GM23338 (cell line): ENCODE measurements at regions not wholly inside any gene's neighbourhood (a gene's known extent, or its start where the extent isn't known, plus 50 kb on each side); places are given as distances from the start of the nearest gene placed in this dataset.

Source experiments
- CREB1 ChIP-seq: fragments of 250-450 bp; sonication (Bioruptor Pico); IDR thresholded peaks from 2 replicates; pipeline ENCODE4 v1.5.0; 2020; ENCODE audit warnings: low read depth, mild to moderate bottlenecking, moderate library complexity
- EZH2 ChIP-seq: fragments of 200-600 bp; sonication (generic); IDR thresholded peaks from one replicate; pipeline ENCODE4 v1.8.0; 2017; ENCODE audit warnings: antibody characterized with exemption, mild to moderate bottlenecking, low read depth; ENCODE audit not compliant: unreplicated experiment
- EZH2phosphoT487 ChIP-seq: fragments of 200-600 bp; sonication (generic); IDR thresholded peaks from one replicate; pipeline ENCODE4 v1.8.1; 2018; ENCODE audit warnings: antibody characterized with exemption; ENCODE audit not compliant: unreplicated experiment
- TF ChIP-seq, protein P1 (sequence below), 2 experiments: fragments of 200-600 bp in 1 of 2; sonication (generic) in 1 of 2; conservative IDR thresholded peaks; 2 replicates each; pipeline versions ENCODE4 v1.5.1 to v1.6.1; 2016 to 2017; ENCODE audit warnings: antibody characterized with exemption in 2 of 2, low read depth in 2 of 2, mild to moderate bottlenecking in 2 of 2, moderate library complexity in 1 of 2
- TF ChIP-seq, protein P2 (sequence below): IDR thresholded peaks from one replicate; pipeline ENCODE4 v1.6.1; 2018; ENCODE audit warnings: antibody characterized with exemption; ENCODE audit not compliant: unreplicated experiment

DNA sequence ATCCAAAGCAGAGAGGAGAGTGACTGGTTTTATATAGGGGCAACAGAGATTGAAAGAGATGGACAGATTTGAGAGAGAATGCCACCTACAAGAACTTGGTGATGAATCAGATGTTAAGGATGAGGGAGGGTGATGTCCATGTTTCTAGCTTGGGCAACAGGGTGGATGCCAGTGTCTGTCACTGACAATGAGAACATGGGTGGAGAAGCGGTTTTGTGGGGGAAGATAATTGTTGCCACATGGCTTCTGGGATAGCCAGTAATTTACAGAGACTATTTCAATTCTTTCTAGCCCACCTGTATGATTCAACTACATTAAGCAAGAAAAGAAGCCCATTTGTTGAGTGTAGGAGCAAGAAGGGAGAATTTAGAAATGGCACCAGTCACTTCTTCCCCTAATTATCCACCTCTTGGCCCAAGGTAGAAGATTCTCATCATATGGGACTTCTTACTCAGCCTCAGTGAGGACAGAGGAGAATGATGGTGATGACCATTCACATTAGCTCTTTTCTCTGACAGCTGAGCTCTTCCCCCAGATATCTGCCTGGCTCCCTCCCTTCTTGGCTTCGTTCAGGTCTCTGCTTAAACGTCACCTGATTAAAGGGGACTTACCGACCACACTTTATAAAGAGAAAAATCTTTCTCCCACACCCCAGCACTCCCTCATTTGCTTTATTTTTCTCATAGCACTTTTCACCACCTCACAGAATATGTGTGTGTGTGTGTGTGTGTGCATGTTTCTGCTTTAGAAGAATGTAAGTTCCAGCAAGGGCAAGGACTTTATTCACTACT lies 117.8 kb downstream of the DUSP6 start:
- TF ChIP-seq, protein P1, sequence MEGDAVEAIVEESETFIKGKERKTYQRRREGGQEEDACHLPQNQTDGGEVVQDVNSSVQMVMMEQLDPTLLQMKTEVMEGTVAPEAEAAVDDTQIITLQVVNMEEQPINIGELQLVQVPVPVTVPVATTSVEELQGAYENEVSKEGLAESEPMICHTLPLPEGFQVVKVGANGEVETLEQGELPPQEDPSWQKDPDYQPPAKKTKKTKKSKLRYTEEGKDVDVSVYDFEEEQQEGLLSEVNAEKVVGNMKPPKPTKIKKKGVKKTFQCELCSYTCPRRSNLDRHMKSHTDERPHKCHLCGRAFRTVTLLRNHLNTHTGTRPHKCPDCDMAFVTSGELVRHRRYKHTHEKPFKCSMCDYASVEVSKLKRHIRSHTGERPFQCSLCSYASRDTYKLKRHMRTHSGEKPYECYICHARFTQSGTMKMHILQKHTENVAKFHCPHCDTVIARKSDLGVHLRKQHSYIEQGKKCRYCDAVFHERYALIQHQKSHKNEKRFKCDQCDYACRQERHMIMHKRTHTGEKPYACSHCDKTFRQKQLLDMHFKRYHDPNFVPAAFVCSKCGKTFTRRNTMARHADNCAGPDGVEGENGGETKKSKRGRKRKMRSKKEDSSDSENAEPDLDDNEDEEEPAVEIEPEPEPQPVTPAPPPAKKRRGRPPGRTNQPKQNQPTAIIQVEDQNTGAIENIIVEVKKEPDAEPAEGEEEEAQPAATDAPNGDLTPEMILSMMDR (conservative IDR thresholded peaks at IDR 0.05; ENCODE audit: low read depth in 2 of 2), result no peak
- TF ChIP-seq EZH2phosphoT487, result no peak
- no peak for TF ChIP-seq EZH2
- TF ChIP-seq, protein P2, sequence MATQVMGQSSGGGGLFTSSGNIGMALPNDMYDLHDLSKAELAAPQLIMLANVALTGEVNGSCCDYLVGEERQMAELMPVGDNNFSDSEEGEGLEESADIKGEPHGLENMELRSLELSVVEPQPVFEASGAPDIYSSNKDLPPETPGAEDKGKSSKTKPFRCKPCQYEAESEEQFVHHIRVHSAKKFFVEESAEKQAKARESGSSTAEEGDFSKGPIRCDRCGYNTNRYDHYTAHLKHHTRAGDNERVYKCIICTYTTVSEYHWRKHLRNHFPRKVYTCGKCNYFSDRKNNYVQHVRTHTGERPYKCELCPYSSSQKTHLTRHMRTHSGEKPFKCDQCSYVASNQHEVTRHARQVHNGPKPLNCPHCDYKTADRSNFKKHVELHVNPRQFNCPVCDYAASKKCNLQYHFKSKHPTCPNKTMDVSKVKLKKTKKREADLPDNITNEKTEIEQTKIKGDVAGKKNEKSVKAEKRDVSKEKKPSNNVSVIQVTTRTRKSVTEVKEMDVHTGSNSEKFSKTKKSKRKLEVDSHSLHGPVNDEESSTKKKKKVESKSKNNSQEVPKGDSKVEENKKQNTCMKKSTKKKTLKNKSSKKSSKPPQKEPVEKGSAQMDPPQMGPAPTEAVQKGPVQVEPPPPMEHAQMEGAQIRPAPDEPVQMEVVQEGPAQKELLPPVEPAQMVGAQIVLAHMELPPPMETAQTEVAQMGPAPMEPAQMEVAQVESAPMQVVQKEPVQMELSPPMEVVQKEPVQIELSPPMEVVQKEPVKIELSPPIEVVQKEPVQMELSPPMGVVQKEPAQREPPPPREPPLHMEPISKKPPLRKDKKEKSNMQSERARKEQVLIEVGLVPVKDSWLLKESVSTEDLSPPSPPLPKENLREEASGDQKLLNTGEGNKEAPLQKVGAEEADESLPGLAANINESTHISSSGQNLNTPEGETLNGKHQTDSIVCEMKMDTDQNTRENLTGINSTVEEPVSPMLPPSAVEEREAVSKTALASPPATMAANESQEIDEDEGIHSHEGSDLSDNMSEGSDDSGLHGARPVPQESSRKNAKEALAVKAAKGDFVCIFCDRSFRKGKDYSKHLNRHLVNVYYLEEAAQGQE, result no peak
- TF ChIP-seq CREB1, result no peak
